ENCODE measurements at regions not wholly inside any gene's neighbourhood (a gene's known extent, or its start where the extent isn't known, plus 50 kb on each side); places are given as distances from the start of the nearest gene placed in this dataset.

GRCh38 chr2:212939777-212940531 lies 211.5 kb downstream of the IKZF2 start:
- TF ChIP-seq POLR2A (IDR thresholded peaks at IDR 0.05) (no peak), CTCF (IDR thresholded peaks at IDR 0.05) (no peak)

Measured in prostate gland (tissue), 2 donors.